Endothelial cell of umbilical vein (primary cell): ENCODE measurements at regions not wholly inside any gene's neighbourhood (a gene's known extent, or its start where the extent isn't known, plus 50 kb on each side); places are given as distances from the start of the nearest gene placed in this dataset.

Experiments
- BruUV-seq: library from RNA; stranded (reverse); fragments of 400-500 nt; replicated peaks from 2 replicates; lab custom pipeline; 2021; lab: Mats Ljungman, UMichigan
- CTCF ChIA-PET: fragments of 300-600, 350-600 bp; sonication (Branson Sonifier 250); formaldehyde crosslinking; loops from one replicate; lab custom pipeline; 2021; ENCODE audit warnings: antibody characterized with exemption, inconsistent platforms; lab: Charles Lee
- POLR2A ChIA-PET: fragments of 300-600, 350-600 bp; sonication (Branson Sonifier 250); formaldehyde crosslinking; loops from one replicate; lab custom pipeline; 2021; ENCODE audit warnings: antibody characterized with exemption, inconsistent platforms; lab: Charles Lee
- DNase-seq: peaks from one replicate; pipeline ENCODE4 v3.0.0-alpha.2; 2011; ENCODE audit warnings: low read depth, low spot score
- FAIRE-seq: peaks from 2 replicates; lab custom pipeline; 2011; peaks lifted over from hg19 to GRCh38; lab: Jason Lieb, UNC
- H2AFZ ChIP-seq: 2 replicates; pipeline ENCODE4 v1.6.0; 2012; ENCODE audit warnings: low read depth, low read length, control low read depth, inconsistent platforms
- H3K27ac ChIP-seq: 2 replicates; pipeline ENCODE4 v1.5.1; 2011; ENCODE audit warnings: low read depth, mild to moderate bottlenecking, control low read depth, low read length, moderate library complexity; ENCODE audit not compliant: insufficient read depth
- H3K27me3 ChIP-seq, 2 experiments: 2 replicates each; pipeline versions ENCODE4 v1.6.0 to v1.6.1; 2011; ENCODE audit warnings: low read length in 2 of 2, mixed read lengths in 1 of 2; ENCODE audit not compliant: control insufficient read depth in 2 of 2, insufficient read depth in 2 of 2
- H3K36me3 ChIP-seq, 2 experiments: 2 replicates in 1 of 2; 3 replicates in 1 of 2; pipeline ENCODE4 v1.5.1; 2011; ENCODE audit warnings: low read length in 2 of 2, mild to moderate bottlenecking in 1 of 2, moderate library complexity in 1 of 2; ENCODE audit not compliant: control insufficient read depth in 2 of 2, insufficient read depth in 2 of 2; ENCODE audit errors: extremely low read depth in 1 of 2
- H3K4me1 ChIP-seq: 3 replicates; pipeline ENCODE4 v1.5.1; 2011; ENCODE audit warnings: mild to moderate bottlenecking, low read length; ENCODE audit not compliant: control insufficient read depth, insufficient read depth; ENCODE audit errors: extremely low read depth
- H3K4me2 ChIP-seq: 2 replicates; pipeline ENCODE4 v1.6.1; 2011; ENCODE audit warnings: low read length, control low read depth, mixed read lengths; ENCODE audit not compliant: insufficient read depth
- H3K4me3 ChIP-seq, 3 experiments: fragments of 200-600 bp in 1 of 3; sonication (generic), shearing (Covaris generic) in 1 of 3; replicated peaks in 1 of 3; 2 replicates each; pipeline ENCODE4 v1.5.1; 2011 to 2016; ENCODE audit warnings: control low read depth in 3 of 3, low read length in 3 of 3, mild to moderate bottlenecking in 2 of 3, inconsistent platforms in 1 of 3, low read depth in 1 of 3, moderate library complexity in 1 of 3; ENCODE audit not compliant: insufficient read depth in 1 of 3
- H3K79me2 ChIP-seq: 2 replicates; pipeline ENCODE4 v1.6.0; 2012; ENCODE audit warnings: low read length, inconsistent platforms; ENCODE audit not compliant: control insufficient read depth, insufficient read depth
- H3K9ac ChIP-seq: replicated peaks from 2 replicates; pipeline ENCODE3; 2011; ENCODE audit warnings: low read length, control low read depth; ENCODE audit not compliant: insufficient read depth; ENCODE audit errors: extremely low read depth
- H3K9me1 ChIP-seq: replicated peaks from 3 replicates; pipeline ENCODE4 v1.6.0; 2011; ENCODE audit warnings: mild to moderate bottlenecking, low read length; ENCODE audit not compliant: control insufficient read depth, insufficient read depth; ENCODE audit errors: extremely low read depth
- H3K9me3 ChIP-seq: replicated peaks from 2 replicates; pipeline ENCODE4 v1.5.1; 2012; ENCODE audit warnings: low read length, inconsistent platforms; ENCODE audit not compliant: control insufficient read depth, insufficient read depth
- H4K20me1 ChIP-seq: replicated peaks from 2 replicates; pipeline ENCODE3; 2011; ENCODE audit warnings: mild to moderate bottlenecking, low read length; ENCODE audit not compliant: control insufficient read depth, insufficient read depth; ENCODE audit errors: extremely low read depth
- EZH2 ChIP-seq: IDR thresholded peaks from 2 replicates; pipeline ENCODE4 v1.6.1; 2012; ENCODE audit warnings: borderline replicate concordance, low read depth, mild to moderate bottlenecking, moderate library complexity, low read length, inconsistent platforms; ENCODE audit not compliant: severe bottlenecking
- FOS ChIP-seq: IDR thresholded peaks from 2 replicates; pipeline ENCODE4 v1.6.1; 2011; ENCODE audit warnings: mild to moderate bottlenecking, low read length, moderate library complexity, borderline replicate concordance; ENCODE audit not compliant: insufficient read depth
- GATA2 ChIP-seq: IDR thresholded peaks from 2 replicates; pipeline ENCODE4 v1.7.0; 2011; ENCODE audit warnings: low read depth, mild to moderate bottlenecking, moderate library complexity, mixed read lengths, low read length; ENCODE audit not compliant: insufficient read length, insufficient read depth
- JUN ChIP-seq: IDR thresholded peaks from 2 replicates; pipeline ENCODE4 v1.6.1; 2011; ENCODE audit warnings: borderline replicate concordance, low read depth; ENCODE audit not compliant: insufficient read length, insufficient read depth
- MYC ChIP-seq: IDR thresholded peaks from one replicate; pipeline ENCODE4 v1.6.1; 2011; ENCODE audit warnings: mild to moderate bottlenecking, low read depth, low read length
- POLR2A ChIP-seq: IDR thresholded peaks from 2 replicates; pipeline ENCODE4 v1.6.1; 2012; ENCODE audit warnings: low read depth, mild to moderate bottlenecking, control low read depth, low read length
- POLR2AphosphoS5 ChIP-seq: IDR thresholded peaks from 2 replicates; pipeline ENCODE4 v1.6.1; 2012; ENCODE audit warnings: low read depth, mild to moderate bottlenecking, control low read depth, low read length, moderate library complexity; ENCODE audit not compliant: insufficient read depth
- dilution Hi-C: fragments of 300-500 bp; cut with MboI; formaldehyde crosslinking; loops from one replicate; pipeline ENCODE4 v1.15.0; 2019; ENCODE audit warnings: low sequenced_read_pairs; ENCODE audit not compliant: extremely low pct_ligation_motif_present
- intact Hi-C: fragments of 100-400 bp; cut with micrococcal nuclease; formaldehyde crosslinking; loops from one replicate; pipeline ENCODE4 v1.10.0; 2022
- TF ChIP-seq, protein P1 (sequence below), 2 donors: IDR thresholded peaks; 1 replicate in 1 of 2; 2 replicates in 1 of 2; pipeline ENCODE4 v1.5.1; 2011; ENCODE audit warnings: low read length in 2 of 2, mild to moderate bottlenecking in 2 of 2, moderate library complexity in 2 of 2, control low read depth in 1 of 2, inconsistent platforms in 1 of 2, low read depth in 1 of 2; ENCODE audit not compliant: insufficient read depth in 1 of 2; ENCODE audit errors: extremely low read depth in 1 of 2
- TF ChIP-seq, protein P2 (sequence below): IDR thresholded peaks from 2 replicates; pipeline ENCODE4 v1.6.1; 2011; ENCODE audit not compliant: insufficient read depth, insufficient read length

- H3K79me2 ChIP-seq: no peaks in the 10 kb centered on the region
- H3K4me1 ChIP-seq: no peaks in the 10 kb centered on the region
- TF ChIP-seq, protein P1, sequence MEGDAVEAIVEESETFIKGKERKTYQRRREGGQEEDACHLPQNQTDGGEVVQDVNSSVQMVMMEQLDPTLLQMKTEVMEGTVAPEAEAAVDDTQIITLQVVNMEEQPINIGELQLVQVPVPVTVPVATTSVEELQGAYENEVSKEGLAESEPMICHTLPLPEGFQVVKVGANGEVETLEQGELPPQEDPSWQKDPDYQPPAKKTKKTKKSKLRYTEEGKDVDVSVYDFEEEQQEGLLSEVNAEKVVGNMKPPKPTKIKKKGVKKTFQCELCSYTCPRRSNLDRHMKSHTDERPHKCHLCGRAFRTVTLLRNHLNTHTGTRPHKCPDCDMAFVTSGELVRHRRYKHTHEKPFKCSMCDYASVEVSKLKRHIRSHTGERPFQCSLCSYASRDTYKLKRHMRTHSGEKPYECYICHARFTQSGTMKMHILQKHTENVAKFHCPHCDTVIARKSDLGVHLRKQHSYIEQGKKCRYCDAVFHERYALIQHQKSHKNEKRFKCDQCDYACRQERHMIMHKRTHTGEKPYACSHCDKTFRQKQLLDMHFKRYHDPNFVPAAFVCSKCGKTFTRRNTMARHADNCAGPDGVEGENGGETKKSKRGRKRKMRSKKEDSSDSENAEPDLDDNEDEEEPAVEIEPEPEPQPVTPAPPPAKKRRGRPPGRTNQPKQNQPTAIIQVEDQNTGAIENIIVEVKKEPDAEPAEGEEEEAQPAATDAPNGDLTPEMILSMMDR (IDR thresholded peaks at IDR 0.05; ENCODE audit: extremely low read depth in 1 of 2, insufficient read depth in 1 of 2, low read depth in 1 of 2, low read length in 2 of 2): no peak
- no peak for TF ChIP-seq JUN
- TF ChIP-seq, protein P2, sequence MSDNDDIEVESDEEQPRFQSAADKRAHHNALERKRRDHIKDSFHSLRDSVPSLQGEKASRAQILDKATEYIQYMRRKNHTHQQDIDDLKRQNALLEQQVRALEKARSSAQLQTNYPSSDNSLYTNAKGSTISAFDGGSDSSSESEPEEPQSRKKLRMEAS: no peak
- no peak for TF ChIP-seq MYC
- TF ChIP-seq POLR2A: no peak
- TF ChIP-seq EZH2: no peak
- no peak for TF ChIP-seq FOS
- TF ChIP-seq GATA2: no peak
- TF ChIP-seq POLR2AphosphoS5: no peak
- no peak overlapping the region for H3K9ac ChIP-seq
- H3K36me3 ChIP-seq: no peaks in the 10 kb centered on the region
- H3K4me3 ChIP-seq: no peak overlapping the region
- no peak overlapping the region for H3K27ac ChIP-seq
- no peaks in the 10 kb centered on the region for H3K27me3 ChIP-seq
- ChIA-PET POLR2A (no interaction called here), CTCF (no interaction called here)
- no TSS peak for BruUV-seq
- dilution Hi-C loops: no loop called here
- no peak overlapping the region for H3K4me2 ChIP-seq
- H3K9me1 ChIP-seq: no peaks in the 10 kb centered on the region
- no peak for DNase-seq
- intact Hi-C loops: no loop called here
- FAIRE-seq: no peak
- no peaks in the 10 kb centered on the region for H4K20me1 ChIP-seq
- H2AFZ ChIP-seq: no peak overlapping the region
- no peaks in the 10 kb centered on the region for H3K9me3 ChIP-seq
Measured at GRCh38 chr2:226409134-226409533, 390.5 kb downstream of the IRS1 start.
